ENCODE measurements at regions not wholly inside any gene's neighbourhood (a gene's known extent, or its start where the extent isn't known, plus 50 kb on each side); places are given as distances from the start of the nearest gene placed in this dataset.
A peak's percentile ranks its signal among the peaks of the same experiment; 100 is the strongest.
"Not testable (repeated sequence)": the region's sequence is repeated elsewhere in the genome, so short reads cannot be mapped to it uniquely, and the experiment has no call there.

GRCh38 chr9:81445331-81445921 is 243.9 kb downstream of the TLE1 start:
- DNase-seq (ENCODE audit: low read depth) = no peak

GRCh38 chr9:81431641-81432040 is 257.7 kb downstream of the TLE1 start:
- peak; percentile 83 for DNase-seq (ENCODE audit: low read depth)

GRCh38 chr9:81430727-81431126 is 258.6 kb downstream of the TLE1 start:
- no peak for DNase-seq (ENCODE audit: low read depth)

- DNase-seq (ENCODE audit: low read depth) = no peak
These were observed 261.5 kb downstream of the TLE1 start for GRCh38 chr9:81427870-81428269.

GRCh38 chr9:81424431-81424830 is 264.9 kb downstream of the TLE1 start:
- DNase-seq (ENCODE audit: low read depth) = no peak

DNA sequence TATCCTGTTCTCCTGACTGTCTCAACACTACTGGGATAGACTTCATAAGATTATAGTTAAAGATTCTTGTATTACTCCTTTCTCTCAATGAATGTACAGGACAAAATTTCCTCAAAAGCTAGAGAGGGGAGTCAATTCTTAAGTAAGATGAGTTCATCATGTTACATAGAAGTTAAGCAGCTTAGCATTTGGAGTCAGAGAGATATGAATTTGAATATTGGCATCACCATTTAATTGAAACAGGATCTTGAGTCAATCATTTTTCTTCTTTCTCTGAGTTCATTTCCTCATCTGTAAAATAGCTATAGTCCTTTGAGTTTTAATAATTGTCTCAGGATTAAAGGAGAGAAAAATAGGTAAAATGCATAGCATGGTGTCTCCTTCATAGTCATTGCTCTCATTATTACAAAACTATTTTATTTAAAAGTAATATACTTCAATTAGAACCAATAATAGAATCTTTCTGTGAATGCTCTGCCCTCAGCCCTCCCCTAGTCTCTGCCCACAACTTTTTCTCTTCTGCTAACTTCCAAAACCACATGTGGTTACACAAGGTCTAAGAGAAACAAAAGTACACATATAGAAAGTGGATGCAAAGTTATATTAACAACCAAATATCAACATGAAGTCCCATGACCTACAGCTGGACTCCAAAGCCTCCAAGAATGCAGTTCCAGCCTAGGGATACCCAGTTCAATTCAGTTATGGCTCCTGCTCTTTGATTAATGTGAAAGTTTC is 265.6 kb downstream of the TLE1 start:
- no peak for DNase-seq (ENCODE audit: low read depth)

DNA sequence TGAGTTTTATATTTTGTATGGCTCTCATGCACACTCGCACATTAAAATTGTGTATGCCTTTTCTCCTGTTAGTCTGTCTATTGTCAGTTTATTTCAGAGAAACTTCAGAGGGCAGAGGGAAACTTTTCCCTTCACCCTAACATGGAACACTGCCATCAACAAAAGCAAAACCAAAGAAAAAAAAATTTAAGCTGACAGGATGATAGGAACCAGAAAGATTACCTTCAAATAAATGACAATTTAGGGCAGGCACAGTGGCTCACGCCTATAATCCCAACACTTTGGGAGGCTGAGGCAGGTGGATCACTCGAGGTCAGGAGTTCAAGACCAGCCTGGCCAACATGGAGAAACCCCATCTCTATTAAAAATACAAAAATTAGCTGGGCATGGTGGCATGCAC is 268.3 kb downstream of the TLE1 start:
- not testable (repeated sequence) for DNase-seq (ENCODE audit: low read depth)

GRCh38 chr9:81420024-81420423 is 269.3 kb downstream of the TLE1 start:
- DNase-seq (ENCODE audit: low read depth) = no peak

DNA sequence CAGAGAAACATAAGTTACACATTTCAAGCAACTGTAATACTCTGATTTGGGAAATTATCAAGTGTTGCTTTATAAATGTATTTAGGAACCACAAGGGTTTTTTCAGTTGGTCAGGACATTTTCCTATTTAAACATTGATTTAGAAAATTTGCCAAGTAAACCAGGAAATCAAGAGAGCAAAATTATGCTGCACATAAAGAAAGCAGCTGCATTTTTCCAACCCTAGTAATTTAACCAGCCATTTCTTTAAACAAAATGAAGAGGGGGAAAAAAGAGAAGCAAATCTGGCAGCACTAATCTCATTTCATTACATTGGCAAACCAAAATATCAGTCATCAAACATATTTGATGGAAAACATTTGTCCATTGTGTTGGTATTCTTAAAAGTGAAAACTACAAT is 271.4 kb downstream of the TLE1 start:
- DNase-seq (ENCODE audit: low read depth) = no peak

DNA sequence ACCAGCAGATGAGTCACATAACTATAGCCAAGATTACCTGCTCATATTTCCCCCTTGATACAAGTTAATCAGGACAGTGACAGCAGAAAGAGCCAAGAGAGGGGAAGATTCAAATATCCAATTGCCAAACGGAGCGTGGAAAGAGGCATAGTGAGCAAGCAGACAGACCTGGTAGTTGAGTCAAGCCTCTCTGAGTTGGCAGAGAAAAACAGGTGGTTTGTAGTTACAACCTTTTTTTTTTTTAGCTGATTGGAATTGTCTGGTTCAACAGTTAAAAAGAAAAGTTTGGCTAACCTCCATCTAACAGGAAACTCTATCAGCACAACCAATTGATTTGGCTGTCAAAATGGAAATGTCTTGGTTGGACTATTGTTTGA is 272.1 kb downstream of the TLE1 start:
- no peak for DNase-seq (ENCODE audit: low read depth)

DNA sequence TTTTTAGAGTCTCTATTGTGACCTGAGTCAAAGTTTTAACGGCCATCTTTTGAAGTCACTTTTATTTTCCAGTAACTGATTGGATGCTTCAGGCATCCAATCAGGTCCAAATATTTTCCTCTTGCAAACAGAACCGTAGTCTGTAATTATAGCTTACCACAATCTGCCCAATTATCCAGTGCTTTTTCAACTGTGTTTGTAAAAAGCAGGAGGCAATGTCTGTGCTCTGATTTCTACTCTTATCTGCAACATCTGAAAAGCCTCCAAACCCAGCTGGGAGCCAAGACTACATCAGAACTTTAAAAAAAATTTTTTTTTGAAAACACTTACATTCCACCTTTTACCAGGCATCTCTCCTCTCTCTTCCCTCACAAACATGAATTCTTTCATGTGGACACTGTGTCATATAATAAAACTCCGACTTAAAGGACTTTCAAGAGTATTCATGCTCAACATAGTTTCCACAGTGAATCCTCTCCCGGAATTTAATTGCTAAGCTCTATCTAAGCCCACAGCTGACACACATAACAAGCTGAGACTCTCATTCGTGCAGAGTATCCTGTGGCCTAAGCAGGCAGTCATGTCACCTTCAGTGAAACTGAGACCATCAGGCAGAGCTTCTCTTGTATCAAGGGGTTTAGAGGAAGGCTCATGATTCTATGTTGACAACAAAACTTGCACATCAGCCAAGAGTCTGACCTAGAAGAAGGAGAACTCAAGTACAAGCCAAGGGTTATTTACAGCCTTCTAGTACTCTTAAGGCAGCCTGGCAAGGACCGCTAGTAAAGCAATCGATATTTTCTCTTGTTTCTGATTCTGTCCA is 272.7 kb downstream of the TLE1 start:
- no peak for DNase-seq (ENCODE audit: low read depth)

- DNase-seq (ENCODE audit: low read depth) = no peak
These were observed 274.5 kb downstream of the TLE1 start for GRCh38 chr9:81414836-81415235.

DNA sequence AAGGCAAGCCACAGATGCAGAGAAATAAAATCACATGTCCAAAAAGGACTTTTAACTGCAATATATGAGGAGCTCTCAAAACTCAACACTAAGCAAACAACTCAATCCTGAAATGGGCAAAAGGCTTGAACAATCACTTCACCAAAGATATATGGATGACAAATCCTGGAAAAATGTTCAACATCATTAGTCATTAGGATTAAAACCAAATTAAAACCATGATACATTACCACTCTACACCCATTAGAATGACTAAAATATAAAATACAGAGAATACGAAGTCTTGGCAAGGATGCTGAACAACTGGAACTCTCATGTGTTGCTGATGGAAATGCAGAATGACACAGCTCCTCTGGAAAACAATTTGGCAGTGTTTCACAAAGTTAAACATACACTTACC is 277.4 kb downstream of the TLE1 start:
- DNase-seq (ENCODE audit: low read depth) = peak; percentile 59

- peak; percentile 93 for DNase-seq (ENCODE audit: low read depth)
These were observed 279.1 kb downstream of the TLE1 start for GRCh38 chr9:81410201-81410600.

- DNase-seq (ENCODE audit: low read depth) = no peak
These were observed 280.4 kb downstream of the TLE1 start for GRCh38 chr9:81408951-81409350.

DNA sequence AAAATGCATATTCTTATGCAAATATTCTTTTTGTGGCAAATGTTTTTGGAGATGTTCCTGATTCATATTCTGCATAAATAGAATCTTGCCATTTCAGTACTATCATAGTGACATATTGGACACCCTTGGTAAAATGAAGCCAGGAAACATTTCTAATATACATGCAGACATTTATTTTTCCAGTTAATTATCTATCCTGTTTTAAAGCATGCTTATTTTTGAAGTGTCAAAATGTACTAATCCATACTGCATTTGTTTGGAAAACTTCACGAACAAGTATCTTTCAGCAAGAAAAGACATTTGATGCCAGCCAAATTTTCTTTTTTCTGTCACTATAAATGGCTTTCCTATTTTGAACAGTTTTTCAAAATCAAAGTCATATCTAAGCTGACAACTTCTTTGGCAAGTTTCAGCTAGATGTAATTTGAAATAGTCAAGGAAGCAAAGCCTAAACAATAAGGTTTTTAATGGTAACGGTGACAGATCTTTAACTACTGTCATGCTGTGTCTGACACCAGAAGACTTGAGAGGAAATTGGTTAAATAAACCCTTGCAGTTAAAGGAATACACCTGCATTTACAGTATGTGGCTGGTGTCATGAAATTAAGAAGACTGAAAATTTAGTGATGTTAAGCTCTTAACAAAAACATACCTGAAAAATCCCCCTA is 284.3 kb downstream of the TLE1 start:
- DNase-seq (ENCODE audit: low read depth) = no peak

DNA sequence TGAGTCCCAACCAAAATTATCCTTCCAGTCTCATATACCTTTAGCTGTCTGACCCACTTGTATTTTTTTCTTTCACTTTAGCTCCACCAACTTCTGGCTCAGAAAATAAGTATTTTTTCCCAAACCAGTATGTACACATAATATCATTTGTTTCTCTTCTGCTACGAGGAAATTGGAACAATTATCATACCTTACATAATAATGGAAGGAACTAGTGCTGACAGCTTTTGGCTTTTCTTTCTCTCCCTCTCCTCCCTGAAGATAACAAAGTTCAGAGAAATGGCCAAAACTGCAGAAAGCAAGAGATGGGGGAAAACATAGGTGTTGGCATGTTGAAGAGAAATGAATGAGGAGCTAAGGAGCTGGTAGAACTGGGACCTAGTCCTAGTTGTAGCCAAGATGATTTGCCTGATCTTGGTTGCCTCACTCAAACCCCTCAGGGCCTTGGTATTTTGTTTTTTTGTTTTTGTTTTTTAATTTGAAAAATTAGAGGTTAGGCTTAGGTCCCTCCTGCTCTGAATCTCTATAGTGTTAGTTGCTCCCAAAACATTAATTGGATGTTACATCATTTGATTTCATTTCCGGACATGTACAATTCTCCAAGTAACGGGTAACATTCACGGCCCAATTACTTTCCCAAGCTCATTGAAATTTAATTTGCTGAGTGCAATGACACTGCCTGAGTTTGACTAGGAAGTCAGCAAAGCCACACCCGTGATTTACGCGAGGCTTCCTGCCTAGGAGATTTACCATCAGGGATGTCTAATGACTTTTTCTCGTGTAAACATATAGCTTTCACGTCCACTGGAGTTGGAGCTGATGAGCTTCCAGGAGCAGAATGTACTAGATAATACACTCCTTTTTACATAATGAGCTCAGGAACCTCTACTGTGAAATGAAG is 291.6 kb downstream of the TLE1 start:
- DNase-seq (ENCODE audit: low read depth) = no peak

DNA sequence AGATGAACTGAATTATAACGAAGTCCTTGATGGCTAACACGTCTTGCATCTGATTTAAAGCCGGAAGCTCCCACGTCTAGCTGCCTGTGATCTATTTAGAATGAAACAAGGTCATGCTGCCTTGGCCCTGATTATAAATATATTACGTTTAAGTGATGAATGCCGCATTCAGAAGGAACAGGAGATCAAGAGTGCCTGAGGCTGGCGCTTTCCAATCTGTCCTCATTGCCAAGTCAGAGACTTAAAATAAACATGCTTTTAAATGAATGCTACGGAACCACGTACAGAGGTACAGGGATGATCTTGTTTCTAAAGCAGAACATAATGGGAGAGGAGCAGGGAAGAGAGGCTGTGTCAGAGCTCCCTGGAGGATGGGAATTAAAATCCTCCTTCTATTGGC is 292.8 kb downstream of the TLE1 start:
- DNase-seq (ENCODE audit: low read depth) = no peak

- no peak for DNase-seq (ENCODE audit: low read depth)
These were observed 293.7 kb downstream of the TLE1 start for GRCh38 chr9:81395676-81396054.

DNA sequence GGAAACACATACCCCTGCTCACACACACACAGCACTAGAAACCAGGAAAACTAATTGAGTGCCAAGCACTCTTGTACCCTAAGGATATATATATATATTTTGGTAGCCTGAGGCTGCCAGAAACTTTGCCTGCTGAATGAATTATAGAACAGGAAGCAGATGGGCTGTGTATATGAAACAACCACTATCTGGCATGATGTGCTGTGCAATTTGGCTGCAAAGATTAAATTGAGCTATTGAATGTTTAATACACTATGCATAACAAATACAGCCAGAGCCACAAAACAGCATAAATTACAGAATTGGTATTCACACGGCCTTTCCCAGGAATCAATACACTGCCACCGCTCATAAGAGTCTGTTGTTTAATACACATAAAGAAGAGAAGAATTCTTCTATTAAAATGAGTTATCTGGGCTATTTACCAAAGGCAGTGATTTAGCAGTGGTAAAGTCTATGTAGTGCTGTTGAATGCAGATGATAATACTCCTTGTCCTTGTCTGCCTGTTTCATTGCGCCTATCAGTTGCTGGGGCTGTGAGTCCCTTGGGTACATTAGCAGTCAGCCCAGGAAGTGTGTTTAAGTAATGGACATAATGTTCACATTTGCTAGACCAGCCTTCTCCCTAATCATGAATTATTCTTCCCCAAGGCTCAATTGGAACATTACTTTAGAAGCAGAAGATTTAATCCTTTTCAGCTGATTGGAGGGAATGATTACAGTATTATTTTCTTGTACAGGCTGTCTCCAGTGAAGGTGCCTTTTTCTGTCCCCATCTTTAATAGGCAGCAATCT is 294.3 kb downstream of the TLE1 start:
- DNase-seq (ENCODE audit: low read depth) = no peak
